Kidney (tissue), 13 donors: ENCODE measurements at regions not wholly inside any gene's neighbourhood (a gene's known extent, or its start where the extent isn't known, plus 50 kb on each side); places are given as distances from the start of the nearest gene placed in this dataset.
A peak's percentile ranks its signal among the peaks of the same experiment; 100 is the strongest.
"Not testable (repeated sequence)": the region's sequence is repeated elsewhere in the genome, so short reads cannot be mapped to it uniquely, and the experiment has no call there.

Experiments
- DNase-seq, 5 donors: peaks; one replicate each; pipeline ENCODE4 v3.0.0-alpha.2; 2013 to 2020
- FAIRE-seq: peaks from 2 replicates; lab custom pipeline; 2012; peaks lifted over from hg19 to GRCh38; lab: Jason Lieb, UNC
- H3K27ac ChIP-seq, 2 donors: one replicate each; pipeline ENCODE4 v1.7.0; 2013; ENCODE audit warnings: low read depth in 2 of 2, low read length in 2 of 2, inconsistent platforms in 1 of 2
- H3K27me3 ChIP-seq: one replicate; pipeline ENCODE4 v1.7.1; 2013; ENCODE audit warnings: low read length, inconsistent platforms; ENCODE audit not compliant: control insufficient read depth, insufficient read depth
- H3K36me3 ChIP-seq, 3 donors: one replicate each; pipeline versions ENCODE4 v1.7.0 to v1.7.1; 2013; ENCODE audit warnings: low read length in 3 of 3, control low read depth in 1 of 3, inconsistent platforms in 1 of 3; ENCODE audit not compliant: insufficient read depth in 3 of 3, control insufficient read depth in 2 of 3
- H3K4me1 ChIP-seq, 3 donors: one replicate each; pipeline versions ENCODE4 v1.7.0 to v1.7.1; 2013; ENCODE audit warnings: low read length in 3 of 3, inconsistent platforms in 1 of 3, low read depth in 1 of 3; ENCODE audit not compliant: control insufficient read depth in 2 of 3, insufficient read depth in 2 of 3
- H3K4me3 ChIP-seq, 3 donors: one replicate each; pipeline versions ENCODE4 v1.7.0 to v1.8.1; 2013; ENCODE audit warnings: low read length in 3 of 3, control low read depth in 1 of 3, inconsistent platforms in 1 of 3
- H3K9ac ChIP-seq, 3 donors: one replicate each; pipeline versions ENCODE4 v1.7.0 to v1.7.1; 2013; ENCODE audit warnings: low read length in 3 of 3, control low read depth in 1 of 3, inconsistent platforms in 1 of 3
- H3K9me3 ChIP-seq, 3 donors: one replicate each; pipeline versions ENCODE4 v1.7.0 to v1.7.1; 2013; ENCODE audit warnings: low read length in 3 of 3, control low read depth in 1 of 3, inconsistent platforms in 1 of 3; ENCODE audit not compliant: control insufficient read depth in 2 of 3, insufficient read depth in 1 of 3
- intact Hi-C: fragments of 100-400 bp; cut with DNase I; formaldehyde crosslinking; loops from one replicate; pipeline ENCODE4 v1.11.1; 2022
- TF ChIP-seq, protein P1 (sequence below): IDR thresholded peaks from 3 replicates; pipeline ENCODE4 v1.5.1; 2012; ENCODE audit warnings: mild to moderate bottlenecking, moderate library complexity, borderline replicate concordance; ENCODE audit not compliant: insufficient read depth; ENCODE audit errors: extremely low read depth
- donor health status: control.
- donor health status: control.
- donor health status: control.
- donor health status: control.
- donor health status: control.
- donor health status: DM: yes; HTN: yes; CAD: no.
- donor health status: Normal renal cell carcinoma (clear cell type).

DNA sequence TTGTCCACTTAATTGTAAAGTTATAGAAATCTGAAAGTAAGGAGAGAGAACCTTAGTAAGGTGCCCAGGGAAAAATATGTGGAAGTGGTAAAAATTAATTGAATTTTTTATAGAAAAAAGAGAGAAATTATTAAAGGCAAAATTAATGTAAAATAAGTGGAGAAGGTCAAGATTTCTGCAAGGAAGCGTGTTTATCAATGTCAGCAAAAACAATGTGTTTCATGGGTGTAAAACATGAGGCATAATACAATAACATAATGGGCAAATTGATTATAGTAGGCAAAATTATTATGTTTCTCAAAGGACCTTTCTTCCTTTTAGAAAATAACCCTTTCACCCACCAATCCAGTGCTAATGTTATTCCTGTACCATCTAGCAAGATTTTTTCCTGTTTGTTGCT lies 1520.1 kb downstream of the REEP3 start:
- H3K27ac ChIP-seq: no peak overlapping the region
- DNase-seq (no peak), FAIRE-seq (no peak)
- TF ChIP-seq, protein P1, sequence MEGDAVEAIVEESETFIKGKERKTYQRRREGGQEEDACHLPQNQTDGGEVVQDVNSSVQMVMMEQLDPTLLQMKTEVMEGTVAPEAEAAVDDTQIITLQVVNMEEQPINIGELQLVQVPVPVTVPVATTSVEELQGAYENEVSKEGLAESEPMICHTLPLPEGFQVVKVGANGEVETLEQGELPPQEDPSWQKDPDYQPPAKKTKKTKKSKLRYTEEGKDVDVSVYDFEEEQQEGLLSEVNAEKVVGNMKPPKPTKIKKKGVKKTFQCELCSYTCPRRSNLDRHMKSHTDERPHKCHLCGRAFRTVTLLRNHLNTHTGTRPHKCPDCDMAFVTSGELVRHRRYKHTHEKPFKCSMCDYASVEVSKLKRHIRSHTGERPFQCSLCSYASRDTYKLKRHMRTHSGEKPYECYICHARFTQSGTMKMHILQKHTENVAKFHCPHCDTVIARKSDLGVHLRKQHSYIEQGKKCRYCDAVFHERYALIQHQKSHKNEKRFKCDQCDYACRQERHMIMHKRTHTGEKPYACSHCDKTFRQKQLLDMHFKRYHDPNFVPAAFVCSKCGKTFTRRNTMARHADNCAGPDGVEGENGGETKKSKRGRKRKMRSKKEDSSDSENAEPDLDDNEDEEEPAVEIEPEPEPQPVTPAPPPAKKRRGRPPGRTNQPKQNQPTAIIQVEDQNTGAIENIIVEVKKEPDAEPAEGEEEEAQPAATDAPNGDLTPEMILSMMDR: no peak
- H3K36me3 ChIP-seq: no peaks in the 10 kb centered on the region
- intact Hi-C loops: no loop called here
- no peak overlapping the region for H3K4me3 ChIP-seq
- H3K9me3 ChIP-seq: no peaks in the 10 kb centered on the region
- no peaks in the 10 kb centered on the region for H3K27me3 ChIP-seq
- no peaks in the 10 kb centered on the region for H3K4me1 ChIP-seq
- no peak overlapping the region for H3K9ac ChIP-seq

DNA sequence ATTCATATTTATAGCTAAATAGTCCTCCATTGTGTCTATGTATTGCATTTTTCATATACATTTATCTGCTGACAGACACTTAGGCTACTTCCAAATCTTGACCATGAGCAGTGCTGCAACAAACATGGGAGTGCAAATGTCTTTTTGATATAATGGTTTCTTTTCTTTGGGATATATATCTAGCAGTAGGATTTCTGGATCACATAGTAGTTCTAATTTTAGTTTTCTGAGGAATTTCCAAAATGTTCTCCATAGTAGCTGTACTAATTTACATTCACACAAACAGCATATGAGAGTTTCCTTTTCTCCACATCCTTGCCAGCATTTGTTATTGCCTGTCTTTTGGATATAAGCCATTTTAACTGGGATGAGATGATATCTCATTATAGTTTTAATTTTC lies 1521.3 kb downstream of the REEP3 start:
- FAIRE-seq: no peak

DNA sequence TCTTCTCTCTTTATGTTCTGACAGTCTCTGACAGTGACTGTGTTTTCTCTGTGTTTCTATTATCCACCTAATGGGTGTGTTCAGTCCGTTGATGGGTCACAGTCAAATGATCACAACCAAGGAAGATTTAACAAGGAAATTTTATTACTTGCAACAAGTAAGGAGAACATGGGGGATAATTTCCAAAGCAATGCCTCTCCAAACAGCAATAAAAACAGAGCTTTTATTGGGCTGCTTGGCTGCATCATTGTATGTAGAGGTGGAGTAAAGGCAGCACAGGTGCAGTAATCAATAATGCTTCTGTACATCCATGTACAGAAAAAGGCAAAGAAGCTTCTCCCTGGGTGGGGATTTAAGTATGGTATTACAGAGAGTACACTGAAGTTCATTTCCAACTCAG lies 1525.6 kb downstream of the REEP3 start:
- TF ChIP-seq, protein P1: no peak
- FAIRE-seq (no peak), DNase-seq (no peak)
- no peaks in the 10 kb centered on the region for H3K36me3 ChIP-seq
- no peaks in the 10 kb centered on the region for H3K4me1 ChIP-seq
- intact Hi-C loops: no loop called here
- H3K27ac ChIP-seq: no peak overlapping the region
- H3K9me3 ChIP-seq: no peaks in the 10 kb centered on the region
- no peak overlapping the region for H3K4me3 ChIP-seq
- no peak overlapping the region for H3K9ac ChIP-seq
- H3K27me3 ChIP-seq: no peaks in the 10 kb centered on the region

More for the DNA sequence above, 1521.3 kb downstream of the REEP3 start:
- Histone ChIP-seq H3K9ac (no peak overlapping the region), H3K4me1 (no peaks in the 10 kb centered on the region), H3K27ac (no peak overlapping the region), H3K9me3 (no peaks in the 10 kb centered on the region), H3K4me3 (no peak overlapping the region), H3K27me3 (no peaks in the 10 kb centered on the region), H3K36me3 (no peaks in the 10 kb centered on the region)
- intact Hi-C loops: no loop called here
- TF ChIP-seq, protein P1: no peak
- DNase-seq: no peak

DNA sequence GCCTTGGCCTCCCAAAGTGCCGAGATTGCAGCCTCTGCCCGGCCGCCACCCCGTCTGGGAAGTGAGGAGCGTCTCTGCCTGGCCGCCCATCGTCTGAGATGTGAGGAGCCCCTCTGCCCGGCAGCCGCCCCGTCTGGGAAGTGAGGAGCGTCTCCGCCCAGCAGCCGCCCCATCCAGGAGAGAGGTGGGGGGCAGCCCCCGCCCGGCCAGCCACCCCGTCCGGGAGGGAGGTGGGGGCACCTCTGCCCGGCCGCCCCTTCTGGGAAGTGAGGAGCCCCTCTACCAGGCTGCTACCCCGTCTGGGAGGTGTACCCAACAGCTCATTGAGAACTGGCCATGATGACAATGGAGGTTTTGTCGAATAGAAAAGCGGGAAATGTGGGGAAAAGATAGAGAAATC lies 1530.9 kb downstream of the REEP3 start:
- FAIRE-seq, intact Hi-C loops, H3K27ac ChIP-seq: not testable (repeated sequence)

DNA sequence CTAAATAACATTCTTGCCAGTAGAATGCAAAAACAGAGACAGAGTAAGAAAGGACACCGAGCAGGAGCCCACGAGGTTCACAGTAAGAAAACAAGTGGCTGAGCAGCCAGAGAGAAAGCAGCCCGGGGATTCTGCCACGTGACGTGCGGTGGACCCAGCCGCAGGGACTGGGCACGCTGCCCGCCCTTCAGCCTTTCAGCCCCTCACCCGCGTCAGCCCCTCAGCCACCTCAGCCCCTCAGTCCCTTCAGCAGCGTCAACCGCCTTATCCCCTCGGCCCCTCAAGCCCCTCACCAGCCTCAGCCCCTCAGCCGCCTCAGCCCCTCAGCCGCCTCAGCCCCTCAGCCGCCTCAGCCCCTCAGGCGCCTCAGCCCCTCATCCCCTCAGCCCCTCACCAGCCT lies 1532.2 kb downstream of the REEP3 start:
- intact Hi-C loops, H3K36me3 ChIP-seq, H3K9me3 ChIP-seq, H3K9ac ChIP-seq, H3K4me3 ChIP-seq, FAIRE-seq, H3K27ac ChIP-seq, H3K27me3 ChIP-seq, H3K4me1 ChIP-seq: not testable (repeated sequence)
- peak in 1 of 5 donors; percentile 41 for DNase-seq

More for the DNA sequence above, 1530.9 kb downstream of the REEP3 start:
- not testable (repeated sequence) for H3K36me3 ChIP-seq, H3K4me3 ChIP-seq, DNase-seq, H3K9ac ChIP-seq, H3K27me3 ChIP-seq, H3K4me1 ChIP-seq, H3K9me3 ChIP-seq

DNA sequence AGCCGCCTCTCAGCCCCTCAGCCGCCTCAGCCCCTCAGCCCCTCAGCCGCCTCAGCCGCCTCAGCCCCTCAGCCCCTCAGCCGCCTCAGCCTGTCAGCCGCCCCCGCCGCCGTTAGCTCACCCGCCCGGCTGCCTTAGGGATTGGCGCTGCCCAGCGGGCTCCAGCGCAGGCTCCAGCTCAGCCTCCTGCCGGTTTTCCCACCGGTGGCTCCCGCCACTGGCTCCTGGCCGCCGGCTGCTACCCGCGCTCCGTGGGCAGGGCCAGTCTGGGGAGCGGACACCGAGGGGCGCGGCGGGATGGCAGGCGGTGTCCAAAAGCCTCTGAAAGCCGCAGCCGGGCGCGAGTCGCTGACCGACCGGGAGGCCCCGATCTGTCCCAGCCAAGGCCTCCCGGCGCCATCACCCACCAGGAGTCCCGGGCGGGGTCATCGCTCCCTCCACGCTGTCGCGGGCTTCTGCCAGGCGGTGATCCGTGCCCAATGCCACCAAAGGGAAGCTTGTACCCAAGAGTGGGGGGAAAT lies 1532.7 kb downstream of the REEP3 start:
- H3K36me3 ChIP-seq, H3K27ac ChIP-seq, intact Hi-C loops, H3K4me1 ChIP-seq, FAIRE-seq, H3K9me3 ChIP-seq, H3K27me3 ChIP-seq, H3K9ac ChIP-seq, H3K4me3 ChIP-seq: not testable (repeated sequence)
- DNase-seq: peak in 1 of 5 donors; percentile 43
